GM23248 (cell line): ENCODE measurements at regions not wholly inside any gene's neighbourhood (a gene's known extent, or its start where the extent isn't known, plus 50 kb on each side); places are given as distances from the start of the nearest gene placed in this dataset.

Experiments
- DNase-seq: peaks from one replicate; pipeline ENCODE4 v3.0.0-alpha.2; 2015
- H2AFZ ChIP-seq: fragments of 200-600 bp; sonication (generic); 2 replicates; pipeline ENCODE4 v1.6.1; 2016; ENCODE audit warnings: antibody characterized with exemption
- H3F3A ChIP-seq: fragments of 200-600 bp; sonication (generic); 2 replicates; pipeline ENCODE4 v1.6.1; 2016; ENCODE audit warnings: mild to moderate bottlenecking, antibody characterized with exemption, mixed run types; ENCODE audit not compliant: insufficient read depth
- H3K27ac ChIP-seq: fragments of 200-600 bp; sonication (generic); 2 replicates; pipeline ENCODE4 v1.5.1; 2016; ENCODE audit warnings: mild to moderate bottlenecking
- H3K27me3 ChIP-seq: fragments of 200-600 bp; sonication (generic); replicated peaks from 2 replicates; pipeline ENCODE4 v1.6.1; 2016; ENCODE audit warnings: mild to moderate bottlenecking; ENCODE audit not compliant: insufficient read depth
- H3K36me3 ChIP-seq: fragments of 200-600 bp; sonication (generic); 2 replicates; pipeline ENCODE4 v1.6.1; 2016; ENCODE audit warnings: low read depth, mild to moderate bottlenecking
- H3K4me1 ChIP-seq: fragments of 200-600 bp; sonication (generic); 2 replicates; pipeline ENCODE4 v1.6.1; 2016; ENCODE audit warnings: mild to moderate bottlenecking; ENCODE audit not compliant: insufficient read depth
- H3K4me2 ChIP-seq: fragments of 200-600 bp; sonication (generic); one replicate; pipeline ENCODE4 v1.6.1; 2016; ENCODE audit warnings: mild to moderate bottlenecking; ENCODE audit not compliant: unreplicated experiment
- H3K4me3 ChIP-seq: fragments of 200-600 bp; sonication (generic); 2 replicates; pipeline ENCODE4 v1.5.1; 2016; ENCODE audit warnings: mild to moderate bottlenecking
- H3K79me2 ChIP-seq: fragments of 200-600 bp; sonication (generic); 2 replicates; pipeline ENCODE4 v1.6.1; 2016; ENCODE audit warnings: mild to moderate bottlenecking; ENCODE audit not compliant: insufficient read depth
- H3K9ac ChIP-seq: fragments of 200-600 bp; sonication (generic); 2 replicates; pipeline ENCODE4 v1.6.1; 2016; ENCODE audit warnings: mild to moderate bottlenecking
- H3K9me2 ChIP-seq: fragments of 200-600 bp; sonication (generic); 2 replicates; pipeline ENCODE4 v1.6.1; 2016; ENCODE audit warnings: mixed run types, mild to moderate bottlenecking, moderate library complexity; ENCODE audit not compliant: insufficient read depth
- H3K9me3 ChIP-seq: fragments of 200-600 bp; sonication (generic); one replicate; pipeline ENCODE4 v1.6.1; 2017; ENCODE audit warnings: low read depth
- H4K20me1 ChIP-seq: fragments of 200-600 bp; sonication (generic); 2 replicates; pipeline ENCODE4 v1.6.0; 2016; ENCODE audit not compliant: insufficient read depth
- EZH2 ChIP-seq: fragments of 200-600 bp; sonication (generic); IDR thresholded peaks from 2 replicates; pipeline ENCODE4 v1.6.1; 2018; ENCODE audit warnings: antibody characterized with exemption, mild to moderate bottlenecking; ENCODE audit not compliant: insufficient read depth, poor library complexity, severe bottlenecking
- EZH2phosphoT487 ChIP-seq: fragments of 200-600 bp; sonication (generic); IDR thresholded peaks from 2 replicates; pipeline ENCODE4 v1.6.1; 2018; ENCODE audit warnings: antibody characterized with exemption, moderate library complexity, mild to moderate bottlenecking, low read depth; ENCODE audit not compliant: insufficient read depth
- WGBS, 2 experiments: methylation state at CpG; one replicate each; pipeline ENCODE4 v1.1.6; 2015 to 2017; ENCODE audit warnings: low lambda C conversion rate in 2 of 2, low coverage in 1 of 2; ENCODE audit errors: missing lambda C conversion rate in 2 of 2; 5-methylcytosine and 5-hydroxymethylcytosine counted together
- in situ Hi-C: fragments of 300-500 bp; cut with MboI; formaldehyde crosslinking; loops from 2 replicates; pipeline ENCODE4 v1.15.0; 2020

GRCh38 chr16:63744077-63744874 is 1377.6 kb downstream of the CDH11 start:
- H3K79me2 ChIP-seq: no peaks in the 10 kb centered on the region
- no peak overlapping the region for H2AFZ ChIP-seq
- in situ Hi-C loops: no loop called here
- no peaks in the 10 kb centered on the region for H3K9me3 ChIP-seq
- no peak overlapping the region for H3K9ac ChIP-seq
- H3K9me2 ChIP-seq: no peaks in the 10 kb centered on the region
- H3K4me3 ChIP-seq: no peak overlapping the region
- no peak overlapping the region for H3K4me2 ChIP-seq
- H3F3A ChIP-seq: no peaks in the 10 kb centered on the region
- H3K4me1 ChIP-seq: no peaks in the 10 kb centered on the region
- H4K20me1 ChIP-seq: no peaks in the 10 kb centered on the region
- no peak for DNase-seq
- no peaks in the 10 kb centered on the region for H3K27me3 ChIP-seq
- no peak overlapping the region for H3K27ac ChIP-seq
- H3K36me3 ChIP-seq: no peaks in the 10 kb centered on the region
- no peak for TF ChIP-seq EZH2phosphoT487
- TF ChIP-seq EZH2: no peak
- WGBS, 2 experiments: 51 to 55% methylated on average over 12 to 13 of the region's 13 CpGs

GRCh38 chr16:63742150-63742549 is 1379.7 kb downstream of the CDH11 start:
- no peak overlapping the region for H3K27ac ChIP-seq
- no peaks in the 10 kb centered on the region for H3K79me2 ChIP-seq
- no peaks in the 10 kb centered on the region for H3F3A ChIP-seq
- no peak overlapping the region for H3K9ac ChIP-seq
- in situ Hi-C loops: no loop called here
- no peaks in the 10 kb centered on the region for H3K27me3 ChIP-seq
- H3K4me3 ChIP-seq: no peak overlapping the region
- no peak for DNase-seq
- H3K9me2 ChIP-seq: no peaks in the 10 kb centered on the region
- H2AFZ ChIP-seq: no peak overlapping the region
- no peaks in the 10 kb centered on the region for H3K4me1 ChIP-seq
- TF ChIP-seq EZH2 (no peak), EZH2phosphoT487 (no peak)
- no peaks in the 10 kb centered on the region for H3K9me3 ChIP-seq
- H3K4me2 ChIP-seq: no peak overlapping the region
- no peaks in the 10 kb centered on the region for H4K20me1 ChIP-seq
- no peaks in the 10 kb centered on the region for H3K36me3 ChIP-seq

- no peaks in the 10 kb centered on the region for H3K27me3 ChIP-seq
- H3K36me3 ChIP-seq: no peaks in the 10 kb centered on the region
- no peaks in the 10 kb centered on the region for H3F3A ChIP-seq
- no peak for DNase-seq
- no peak overlapping the region for H3K27ac ChIP-seq
- no peak overlapping the region for H2AFZ ChIP-seq
- H3K9me3 ChIP-seq: no peaks in the 10 kb centered on the region
- in situ Hi-C loops: no loop called here
- no peak overlapping the region for H3K9ac ChIP-seq
- no peak for TF ChIP-seq EZH2
- no peaks in the 10 kb centered on the region for H3K9me2 ChIP-seq
- H3K79me2 ChIP-seq: no peaks in the 10 kb centered on the region
- no peaks in the 10 kb centered on the region for H4K20me1 ChIP-seq
- H3K4me2 ChIP-seq: no peak overlapping the region
- no peak overlapping the region for H3K4me3 ChIP-seq
- H3K4me1 ChIP-seq: no peaks in the 10 kb centered on the region
These were observed 1384.2 kb downstream of the CDH11 start for GRCh38 chr16:63737633-63738032.

GRCh38 chr16:63735456-63735855 is 1386.4 kb downstream of the CDH11 start:
- Histone ChIP-seq H3K9ac (no peak overlapping the region), H3K27ac (no peak overlapping the region), H3K4me1 (no peaks in the 10 kb centered on the region), H3K9me2 (no peaks in the 10 kb centered on the region), H3K36me3 (no peaks in the 10 kb centered on the region), H3K27me3 (no peaks in the 10 kb centered on the region), H4K20me1 (no peaks in the 10 kb centered on the region), H3K9me3 (no peaks in the 10 kb centered on the region), H3K4me3 (no peak overlapping the region), H3F3A (no peaks in the 10 kb centered on the region), H3K79me2 (no peaks in the 10 kb centered on the region), H3K4me2 (no peak overlapping the region), H2AFZ (no peak overlapping the region)
- in situ Hi-C loops: no loop called here
- WGBS, 2 experiments: 15 to 25% methylated on average over 1 of the region's 1 CpG
- no peak for DNase-seq
- TF ChIP-seq EZH2phosphoT487 (no peak), EZH2 (no peak)

GRCh38 chr16:63720848-63721247 is 1401.0 kb downstream of the CDH11 start:
- WGBS, 2 experiments: 0 to 7% methylated on average over 1 of the region's 1 CpG
- Histone ChIP-seq H3K9ac (no peak overlapping the region), H3K36me3 (no peaks in the 10 kb centered on the region), H2AFZ (no peak overlapping the region), H3K79me2 (no peaks in the 10 kb centered on the region), H3K4me1 (no peaks in the 10 kb centered on the region), H3K9me3 (no peaks in the 10 kb centered on the region), H3K9me2 (no peaks in the 10 kb centered on the region), H4K20me1 (no peaks in the 10 kb centered on the region), H3K4me3 (no peak overlapping the region), H3K27me3 (no peaks in the 10 kb centered on the region), H3K4me2 (no peak overlapping the region), H3F3A (no peaks in the 10 kb centered on the region), H3K27ac (no peak overlapping the region)
- in situ Hi-C loops: no loop called here
- DNase-seq: no peak
- TF ChIP-seq EZH2phosphoT487 (no peak), EZH2 (no peak)
